HCT116 (cell line): ENCODE measurements at regions not wholly inside any gene's neighbourhood (a gene's known extent, or its start where the extent isn't known, plus 50 kb on each side); places are given as distances from the start of the nearest gene placed in this dataset.

Experiments used
- ATAC-seq: fragments of 200-7000 bp; cut with Tn5 transposase; 2 replicates; pipeline ENCODE4 v1.9.1; 2020; ENCODE audit warnings: mild to moderate bottlenecking, moderate library complexity
- BruUV-seq: library from RNA; stranded (reverse); fragments of 400-500 nt; replicated peaks from 2 replicates; lab custom pipeline; 2021; lab: Mats Ljungman, UMichigan
- CTCF ChIA-PET: fragments of 300-600 bp; sonication (Branson Sonifier 250); formaldehyde crosslinking; loops from one replicate; lab custom pipeline; 2021; ENCODE audit warnings: antibody characterized with exemption; lab: Charles Lee
- POLR2A ChIA-PET: fragments of 300-600, 350-600 bp; sonication (Branson Sonifier 250); formaldehyde crosslinking; loops from one replicate; lab custom pipeline; 2021; ENCODE audit warnings: antibody characterized with exemption; lab: Charles Lee
- RAD21 ChIA-PET, 2 experiments: fragments of 300-600 bp; sonication (Branson Sonifier 250); formaldehyde crosslinking; loops; one replicate each; lab custom pipeline; 2023; ENCODE audit warnings: low total read pairs in 2 of 2; ENCODE audit not compliant: uncharacterized antibody in 2 of 2, unreplicated experiment in 2 of 2, low non-redundant PET in 1 of 2; lab: Charles Lee
- DNase-seq: peaks from one replicate; pipeline ENCODE4 v3.0.0-alpha.2; 2010; ENCODE audit warnings: low read depth, low spot score
- H2AFZ ChIP-seq: fragments of 200-600 bp; shearing (Covaris generic), sonication (generic); 2 replicates; pipeline ENCODE4 v1.6.1; 2017; ENCODE audit warnings: low read depth, mixed run types, mixed read lengths, antibody characterized with exemption, low read length; ENCODE audit not compliant: poor library complexity, severe bottlenecking
- H3K27ac ChIP-seq: 2 replicates; pipeline ENCODE4 v1.5.1; 2012; ENCODE audit warnings: low read depth, low read length
- H3K27me3 ChIP-seq: fragments of 200-600 bp; sonication (generic); 2 replicates; pipeline ENCODE4 v1.6.1; 2016; ENCODE audit warnings: mixed run types, low read length, mixed read lengths; ENCODE audit not compliant: insufficient read depth
- H3K36me3 ChIP-seq, 2 experiments: fragments of 200-500 bp in 1 of 2; fragments of 200-600 bp in 1 of 2; sonication (Bioruptor generic) in 1 of 2; sonication (generic) in 1 of 2; 2 replicates each; pipeline versions ENCODE4 v1.5.1 to v1.6.1; 2014 to 2016; ENCODE audit warnings: low read length in 2 of 2, inconsistent platforms in 1 of 2, mixed read lengths in 1 of 2, mixed run types in 1 of 2; ENCODE audit not compliant: insufficient read depth in 2 of 2, control insufficient read depth in 1 of 2
- H3K4me1 ChIP-seq, 2 experiments: fragments of 200-600 bp in 1 of 2; sonication (generic) in 1 of 2; 2 replicates each; pipeline versions ENCODE4 v1.5.1 to v1.6.1; 2012 to 2017; ENCODE audit warnings: low read length in 2 of 2, inconsistent platforms in 1 of 2, mild to moderate bottlenecking in 1 of 2, mixed read lengths in 1 of 2, mixed run types in 1 of 2, moderate library complexity in 1 of 2; ENCODE audit not compliant: insufficient read depth in 2 of 2, control insufficient read depth in 1 of 2
- H3K4me2 ChIP-seq: fragments of 200-600 bp; sonication (generic); 2 replicates; pipeline ENCODE4 v1.6.1; 2017; ENCODE audit warnings: mixed run types, low read length, mixed read lengths
- H3K4me3 ChIP-seq, 2 experiments: fragments of 200-600 bp in 1 of 2; sonication (generic) in 1 of 2; replicated peaks in 1 of 2; 2 replicates each; pipeline ENCODE4 v1.5.1; 2011 to 2016; ENCODE audit warnings: low read length in 2 of 2, control low read depth in 1 of 2, low read depth in 1 of 2, mild to moderate bottlenecking in 1 of 2, mixed read lengths in 1 of 2, mixed run types in 1 of 2
- H3K79me2 ChIP-seq: fragments of 200-600 bp; sonication (generic); 2 replicates; pipeline ENCODE4 v1.6.1; 2017; ENCODE audit warnings: mild to moderate bottlenecking, mixed run types, low read length, moderate library complexity, mixed read lengths; ENCODE audit not compliant: insufficient read depth
- H3K9ac ChIP-seq: fragments of 200-600 bp; sonication (generic); 2 replicates; pipeline ENCODE4 v1.6.1; 2016; ENCODE audit warnings: low read length, mixed read lengths
- H3K9me2 ChIP-seq: fragments of 200-600 bp; sonication (generic), shearing (Covaris generic); 2 replicates; pipeline ENCODE4 v1.6.1; 2017; ENCODE audit warnings: mixed run types, mild to moderate bottlenecking, moderate library complexity; ENCODE audit not compliant: insufficient read depth
- H3K9me3 ChIP-seq, 2 experiments: fragments of 200-500 bp in 1 of 2; fragments of 200-600 bp in 1 of 2; sonication (Bioruptor generic) in 1 of 2; sonication (generic) in 1 of 2; 2 replicates each; pipeline ENCODE4 v1.6.1; 2014 to 2017; ENCODE audit warnings: low read length in 2 of 2, mixed read lengths in 2 of 2, inconsistent platforms in 1 of 2, low read depth in 1 of 2, mild to moderate bottlenecking in 1 of 2, mixed run types in 1 of 2, moderate library complexity in 1 of 2; ENCODE audit not compliant: control insufficient read depth in 1 of 2, insufficient read depth in 1 of 2
- H4K20me1 ChIP-seq: fragments of 200-600 bp; sonication (generic), shearing (Covaris generic); 2 replicates; pipeline ENCODE4 v1.6.1; 2017; ENCODE audit warnings: mixed run types, mild to moderate bottlenecking, moderate library complexity; ENCODE audit not compliant: insufficient read depth
- CBX3 ChIP-seq: IDR thresholded peaks from 2 replicates; pipeline ENCODE4 v1.6.1; 2012; ENCODE audit warnings: low read depth
- CEBPB ChIP-seq: IDR thresholded peaks from 2 replicates; pipeline ENCODE4 v1.6.1; 2012; ENCODE audit warnings: low read depth
- CTCF ChIP-seq, 3 experiments: fragments of 200-600 bp in 1 of 3; sonication (generic) in 1 of 3; IDR thresholded peaks in 2 of 3; conservative IDR thresholded peaks in 1 of 3; 2 replicates each; pipeline ENCODE4 v1.5.1; 2012 to 2017; ENCODE audit warnings: low read depth in 2 of 3, low read length in 2 of 3, antibody characterized with exemption in 1 of 3, borderline replicate concordance in 1 of 3, control low read depth in 1 of 3, mild to moderate bottlenecking in 1 of 3, mixed read lengths in 1 of 3, mixed run types in 1 of 3, moderate library complexity in 1 of 3; ENCODE audit not compliant: insufficient read depth in 1 of 3
- EGR1 ChIP-seq: IDR thresholded peaks from 2 replicates; pipeline ENCODE4 v1.6.1; 2012; ENCODE audit warnings: low read depth
- ELF1 ChIP-seq: IDR thresholded peaks from 2 replicates; pipeline ENCODE4 v1.6.1; 2012; ENCODE audit warnings: low read depth, borderline replicate concordance
- EZH2 ChIP-seq: fragments of 200-600 bp; sonication (generic); IDR thresholded peaks from 2 replicates; pipeline ENCODE4 v1.6.1; 2017; ENCODE audit warnings: antibody characterized with exemption, mixed run types
- EZH2phosphoT487 ChIP-seq: fragments of 200-600 bp; IDR thresholded peaks from 2 replicates; pipeline ENCODE4 v1.6.1; 2018; ENCODE audit warnings: antibody characterized with exemption, borderline replicate concordance
- FOSL1 ChIP-seq: IDR thresholded peaks from 2 replicates; pipeline ENCODE4 v1.6.1; 2012; ENCODE audit warnings: low read depth
- JUND ChIP-seq: IDR thresholded peaks from 2 replicates; pipeline ENCODE4 v1.6.1; 2012
- POLR2A ChIP-seq: IDR thresholded peaks from 2 replicates; pipeline ENCODE4 v1.7.0; 2011; ENCODE audit warnings: borderline replicate concordance; ENCODE audit not compliant: insufficient read depth, insufficient read length; ENCODE audit errors: extremely low read depth
- REST ChIP-seq: IDR thresholded peaks from 2 replicates; pipeline ENCODE4 v1.6.1; 2012; ENCODE audit warnings: low read depth
- SP1 ChIP-seq: IDR thresholded peaks from 2 replicates; pipeline ENCODE4 v1.6.1; 2012; ENCODE audit warnings: low read depth
- SRF ChIP-seq: IDR thresholded peaks from 2 replicates; pipeline ENCODE4 v1.6.1; 2012; ENCODE audit warnings: low read depth
- TCF7L2 ChIP-seq: IDR thresholded peaks from 2 replicates; pipeline ENCODE4 v1.7.0; 2011; ENCODE audit warnings: borderline replicate concordance, inconsistent platforms; ENCODE audit not compliant: insufficient read depth, insufficient read length; ENCODE audit errors: extremely low read depth
- YY1 ChIP-seq: IDR thresholded peaks from 2 replicates; pipeline ENCODE4 v1.6.1; 2011; ENCODE audit warnings: low read length, low read depth, moderate library complexity, mild to moderate bottlenecking; ENCODE audit not compliant: insufficient replicate concordance; ENCODE audit errors: extremely low read depth
- ZFX ChIP-seq: fragments of 450-650 bp; IDR thresholded peaks from 2 replicates; pipeline ENCODE4 v1.6.1; 2017
- ZNF274 ChIP-seq: fragments of 200-500 bp; sonication (Bioruptor generic); IDR thresholded peaks from 2 replicates; pipeline ENCODE4 v1.6.1; 2014; ENCODE audit warnings: mild to moderate bottlenecking, low read depth, low read length, inconsistent platforms
- intact Hi-C: fragments of 100-400 bp; cut with micrococcal nuclease; formaldehyde crosslinking; loops from 2 replicates; pipeline ENCODE4 v1.10.0; 2022
- TF ChIP-seq, protein P1 (sequence below): IDR thresholded peaks from 2 replicates; pipeline ENCODE4 v1.6.1; 2012
- TF ChIP-seq, protein P2 (sequence below): IDR thresholded peaks from 2 replicates; pipeline ENCODE4 v1.6.1; 2012
- TF ChIP-seq, protein P3 (sequence below): IDR thresholded peaks from 2 replicates; pipeline ENCODE4 v1.6.1; 2011; ENCODE audit warnings: mild to moderate bottlenecking, low read length, moderate library complexity; ENCODE audit not compliant: insufficient replicate concordance; ENCODE audit errors: extremely low read depth

GRCh38 chr3:106485217-106485616, 616.4 kb upstream of the CBLB start:
- Histone ChIP-seq H3K4me2 (no peak overlapping the region), H4K20me1 (no peaks in the 10 kb centered on the region), H3K9me3 (no peaks in the 10 kb centered on the region), H3K4me1 (no peaks in the 10 kb centered on the region), H3K27me3 (no peaks in the 10 kb centered on the region), H3K36me3 (no peaks in the 10 kb centered on the region), H2AFZ (no peak overlapping the region), H3K9me2 (no peaks in the 10 kb centered on the region), H3K4me3 (no peak overlapping the region), H3K79me2 (no peaks in the 10 kb centered on the region), H3K9ac (no peak overlapping the region), H3K27ac (no peak overlapping the region)
- ChIA-PET CTCF (no interaction called here), POLR2A (no interaction called here), RAD21 (no interaction called here)
- ATAC-seq = no peak
- no peak for TF ChIP-seq EGR1
- no peak for TF ChIP-seq CBX3
- TF ChIP-seq SP1 = no peak
- TF ChIP-seq POLR2A = no peak
- no peak for TF ChIP-seq ZNF274
- TF ChIP-seq TCF7L2 = no peak
- no peak for TF ChIP-seq EZH2phosphoT487
- TF ChIP-seq EZH2 = no peak
- no peak for TF ChIP-seq FOSL1
- TF ChIP-seq JUND = no peak
- TF ChIP-seq SRF = no peak
- TF ChIP-seq YY1 = no peak
- no peak for TF ChIP-seq ELF1
- TF ChIP-seq, protein P1, sequence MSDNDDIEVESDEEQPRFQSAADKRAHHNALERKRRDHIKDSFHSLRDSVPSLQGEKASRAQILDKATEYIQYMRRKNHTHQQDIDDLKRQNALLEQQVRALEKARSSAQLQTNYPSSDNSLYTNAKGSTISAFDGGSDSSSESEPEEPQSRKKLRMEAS = no peak
- TF ChIP-seq REST = no peak
- no peak for TF ChIP-seq ZFX
- TF ChIP-seq CEBPB = no peak
- TF ChIP-seq, protein P2, sequence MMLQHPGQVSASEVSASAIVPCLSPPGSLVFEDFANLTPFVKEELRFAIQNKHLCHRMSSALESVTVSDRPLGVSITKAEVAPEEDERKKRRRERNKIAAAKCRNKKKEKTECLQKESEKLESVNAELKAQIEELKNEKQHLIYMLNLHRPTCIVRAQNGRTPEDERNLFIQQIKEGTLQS = no peak
- no peak for TF ChIP-seq CTCF (IDR thresholded peaks at IDR 0.05 in 2 of 3, conservative IDR thresholded peaks at IDR 0.05 in 1 of 3; ENCODE audit: borderline replicate concordance in 1 of 3, insufficient read depth in 1 of 3, low read depth in 2 of 3, low read length in 2 of 3)
- TF ChIP-seq, protein P3, sequence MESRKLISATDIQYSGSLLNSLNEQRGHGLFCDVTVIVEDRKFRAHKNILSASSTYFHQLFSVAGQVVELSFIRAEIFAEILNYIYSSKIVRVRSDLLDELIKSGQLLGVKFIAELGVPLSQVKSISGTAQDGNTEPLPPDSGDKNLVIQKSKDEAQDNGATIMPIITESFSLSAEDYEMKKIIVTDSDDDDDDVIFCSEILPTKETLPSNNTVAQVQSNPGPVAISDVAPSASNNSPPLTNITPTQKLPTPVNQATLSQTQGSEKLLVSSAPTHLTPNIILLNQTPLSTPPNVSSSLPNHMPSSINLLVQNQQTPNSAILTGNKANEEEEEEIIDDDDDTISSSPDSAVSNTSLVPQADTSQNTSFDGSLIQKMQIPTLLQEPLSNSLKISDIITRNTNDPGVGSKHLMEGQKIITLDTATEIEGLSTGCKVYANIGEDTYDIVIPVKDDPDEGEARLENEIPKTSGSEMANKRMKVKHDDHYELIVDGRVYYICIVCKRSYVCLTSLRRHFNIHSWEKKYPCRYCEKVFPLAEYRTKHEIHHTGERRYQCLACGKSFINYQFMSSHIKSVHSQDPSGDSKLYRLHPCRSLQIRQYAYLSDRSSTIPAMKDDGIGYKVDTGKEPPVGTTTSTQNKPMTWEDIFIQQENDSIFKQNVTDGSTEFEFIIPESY = no peak
- BruUV-seq = no TSS peak
- intact Hi-C loops = no loop called here
- no peak for DNase-seq
